ENCODE measurements at regions not wholly inside any gene's neighbourhood (a gene's known extent, or its start where the extent isn't known, plus 50 kb on each side); places are given as distances from the start of the nearest gene placed in this dataset.

- DNase-seq: no peak
Measured at GRCh38 chr7:17054206-17054605, 172.4 kb upstream of the AGR3 start.

GRCh38 chr7:17054836-17055235, 173.1 kb upstream of the AGR3 start:
- DNase-seq: no peak

- no peak for DNase-seq
Measured at GRCh38 chr7:17055596-17055995, 173.8 kb upstream of the AGR3 start.

- DNase-seq: no peak
Measured at GRCh38 chr7:17056491-17057142, 174.8 kb upstream of the AGR3 start.

- DNase-seq: no peak
Measured at GRCh38 chr7:17057143-17057509, 175.3 kb upstream of the AGR3 start.

GRCh38 chr7:17058568-17058967, 176.8 kb upstream of the AGR3 start:
- DNase-seq: no peak

GRCh38 chr7:17060051-17060450, 178.3 kb upstream of the AGR3 start:
- DNase-seq: no peak

GRCh38 chr7:17061443-17061842, 179.7 kb upstream of the AGR3 start:
- DNase-seq: no peak

- no peak for DNase-seq
Measured at GRCh38 chr7:17062151-17063044, 180.6 kb upstream of the AGR3 start.

- DNase-seq: no peak
Measured at GRCh38 chr7:17063045-17063383, 181.2 kb upstream of the AGR3 start.

- no peak for DNase-seq
Measured at GRCh38 chr7:17067691-17068090, 185.9 kb upstream of the AGR3 start.

GRCh38 chr7:17069146-17069545, 187.4 kb upstream of the AGR3 start:
- no peak for DNase-seq

GRCh38 chr7:17070231-17070708, 188.5 kb upstream of the AGR3 start:
- DNase-seq: no peak

GRCh38 chr7:17071866-17072265, 190.1 kb upstream of the AGR3 start:
- no peak for DNase-seq

GRCh38 chr7:17075601-17076255, 193.9 kb upstream of the AGR3 start:
- DNase-seq: no peak

- DNase-seq: no peak
Measured at GRCh38 chr7:17078298-17078697, 196.5 kb upstream of the AGR3 start.

- DNase-seq: no peak
Measured at GRCh38 chr7:17083392-17084165, 201.8 kb upstream of the AGR3 start.

GRCh38 chr7:17084166-17084475, 202.3 kb upstream of the AGR3 start:
- DNase-seq: no peak

GRCh38 chr7:17085186-17085585, 203.4 kb upstream of the AGR3 start:
- no peak for DNase-seq

- DNase-seq: no peak
Measured at GRCh38 chr7:17086403-17086802, 204.6 kb upstream of the AGR3 start.

- DNase-seq: no peak
Measured at GRCh38 chr7:17090751-17091150, 207.7 kb upstream of the AHR start.

GRCh38 chr7:17093461-17093860, 205.0 kb upstream of the AHR start:
- no peak for DNase-seq

- DNase-seq: no peak
Measured at GRCh38 chr7:17094963-17095574, 203.4 kb upstream of the AHR start.

Data from NCI-H2171 treated with DMSO at 0.1 percent for 48 hours (cell line).